Testis (tissue), 2 donors: ENCODE measurements at regions not wholly inside any gene's neighbourhood (a gene's known extent, or its start where the extent isn't known, plus 50 kb on each side); places are given as distances from the start of the nearest gene placed in this dataset.
"Not testable (repeated sequence)": the region's sequence is repeated elsewhere in the genome, so short reads cannot be mapped to it uniquely, and the experiment has no call there.

Experiments used
- POLR2A ChIP-seq: fragments of 450-650 bp; IDR thresholded peaks from one replicate; pipeline ENCODE4 v1.6.1; 2017; ENCODE audit warnings: antibody characterized with exemption, mild to moderate bottlenecking, moderate library complexity
- TF ChIP-seq, protein P1 (sequence below), 3 experiments: fragments of 450-650 bp in 2 of 3; fragments of 200-600 bp in 1 of 3; sonication (generic) in 1 of 3; IDR thresholded peaks; one replicate each; pipeline ENCODE4 v1.5.1; 2016 to 2019; ENCODE audit warnings: antibody characterized with exemption in 3 of 3, mild to moderate bottlenecking in 2 of 3, moderate library complexity in 1 of 3

DNA sequence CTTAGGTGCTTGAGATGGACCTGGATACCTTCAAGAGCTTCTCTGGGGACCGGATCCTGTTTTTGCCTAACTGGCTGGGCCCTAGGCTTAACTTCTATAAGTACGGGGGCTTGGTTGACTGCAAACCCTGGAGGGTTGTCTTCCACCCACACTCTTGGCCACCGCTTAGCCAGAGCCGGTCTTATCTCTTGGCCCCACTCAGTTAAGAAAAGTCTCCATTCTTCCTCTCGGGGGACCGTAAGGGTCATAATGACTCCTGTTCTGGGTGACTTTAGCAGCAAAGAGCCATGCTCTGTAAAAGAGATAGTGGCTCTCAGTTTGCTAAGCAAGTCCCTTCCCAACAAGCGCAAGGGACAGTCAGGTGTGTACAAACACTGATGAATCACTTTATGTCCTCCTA is 153.2 kb downstream of the UNC93B1 start:
- TF ChIP-seq, protein P1, sequence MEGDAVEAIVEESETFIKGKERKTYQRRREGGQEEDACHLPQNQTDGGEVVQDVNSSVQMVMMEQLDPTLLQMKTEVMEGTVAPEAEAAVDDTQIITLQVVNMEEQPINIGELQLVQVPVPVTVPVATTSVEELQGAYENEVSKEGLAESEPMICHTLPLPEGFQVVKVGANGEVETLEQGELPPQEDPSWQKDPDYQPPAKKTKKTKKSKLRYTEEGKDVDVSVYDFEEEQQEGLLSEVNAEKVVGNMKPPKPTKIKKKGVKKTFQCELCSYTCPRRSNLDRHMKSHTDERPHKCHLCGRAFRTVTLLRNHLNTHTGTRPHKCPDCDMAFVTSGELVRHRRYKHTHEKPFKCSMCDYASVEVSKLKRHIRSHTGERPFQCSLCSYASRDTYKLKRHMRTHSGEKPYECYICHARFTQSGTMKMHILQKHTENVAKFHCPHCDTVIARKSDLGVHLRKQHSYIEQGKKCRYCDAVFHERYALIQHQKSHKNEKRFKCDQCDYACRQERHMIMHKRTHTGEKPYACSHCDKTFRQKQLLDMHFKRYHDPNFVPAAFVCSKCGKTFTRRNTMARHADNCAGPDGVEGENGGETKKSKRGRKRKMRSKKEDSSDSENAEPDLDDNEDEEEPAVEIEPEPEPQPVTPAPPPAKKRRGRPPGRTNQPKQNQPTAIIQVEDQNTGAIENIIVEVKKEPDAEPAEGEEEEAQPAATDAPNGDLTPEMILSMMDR (IDR thresholded peaks at IDR 0.05): not testable (repeated sequence)
- TF ChIP-seq POLR2A: not testable (repeated sequence)
